Thyroid gland (tissue), 4 donors: ENCODE measurements at regions not wholly inside any gene's neighbourhood (a gene's known extent, or its start where the extent isn't known, plus 50 kb on each side); places are given as distances from the start of the nearest gene placed in this dataset.

Source experiments
- DNase-seq, 2 donors: peaks; one replicate each; pipeline ENCODE4 v3.0.0-alpha.2; 2019
- H3K27ac ChIP-seq, 3 donors: fragments of 200-600 bp; sonication (generic); 1 replicate in 2 of 3; 2 replicates in 1 of 3; pipeline ENCODE4 v1.5.1; 2016 to 2019; ENCODE audit warnings: mild to moderate bottlenecking in 1 of 3, moderate library complexity in 1 of 3
- H3K27me3 ChIP-seq: fragments of 200-600 bp; sonication (generic); one replicate; pipeline ENCODE4 v1.5.1; 2019
- H3K36me3 ChIP-seq, 2 donors: fragments of 200-600 bp; sonication (generic); one replicate each; pipeline ENCODE4 v1.5.1; 2016 to 2019
- H3K4me1 ChIP-seq, 2 donors: fragments of 200-600 bp; sonication (generic); one replicate each; pipeline ENCODE4 v1.5.1; 2017 to 2019
- H3K4me3 ChIP-seq, 3 donors: fragments of 200-600 bp; sonication (generic); replicated peaks in 1 of 3; 1 replicate in 2 of 3; 2 replicates in 1 of 3; pipeline ENCODE4 v1.5.1; 2016; ENCODE audit warnings: mild to moderate bottlenecking in 1 of 3
- H3K9me3 ChIP-seq: fragments of 200-600 bp; sonication (generic); one replicate; pipeline ENCODE4 v1.5.1; 2017
- CTCF ChIP-seq, 6 experiments: fragments of 200-600 bp in 3 of 6; fragments of 450-650 bp in 3 of 6; sonication (generic) in 3 of 6; IDR thresholded peaks; one replicate each; pipeline ENCODE4 v1.5.1; 2016 to 2019; ENCODE audit warnings: antibody characterized with exemption in 6 of 6, mild to moderate bottlenecking in 2 of 6, inconsistent platforms in 1 of 6, moderate library complexity in 1 of 6
- POLR2A ChIP-seq, 2 donors: fragments of 450-650 bp; IDR thresholded peaks; one replicate each; pipeline ENCODE4 v1.6.1; 2017; ENCODE audit warnings: antibody characterized with exemption in 2 of 2, mild to moderate bottlenecking in 2 of 2, moderate library complexity in 1 of 2
- WGBS, 2 donors: methylation state at CpG; one replicate each; pipeline ENCODE4 v1.1.5; 2017; 5-methylcytosine and 5-hydroxymethylcytosine counted together
- intact Hi-C: fragments of 100-400 bp; cut with DNase I; formaldehyde crosslinking; loops from one replicate; pipeline ENCODE4 v1.15.1; 2023

DNA sequence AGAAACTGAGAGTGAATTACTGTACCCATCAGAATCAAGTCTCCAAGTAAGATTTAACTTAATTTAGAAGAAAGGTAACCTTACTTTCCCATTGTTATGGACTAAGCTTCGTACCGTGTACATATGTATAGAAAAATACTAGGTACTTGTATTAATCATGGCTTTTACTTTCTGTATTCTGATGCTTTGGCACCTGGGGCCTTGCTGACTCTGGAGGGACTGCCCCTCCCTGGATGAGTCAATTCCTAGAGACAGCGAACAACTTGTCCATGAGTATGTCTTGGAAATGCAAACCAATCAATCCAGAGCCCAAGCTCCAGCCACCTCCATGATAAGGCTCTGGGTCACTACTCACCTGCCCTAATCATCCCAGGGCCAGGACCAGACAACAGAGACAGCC lies 50.0 kb upstream of the DGKG start:
- H3K36me3 ChIP-seq: no peaks in the 10 kb centered on the region
- intact Hi-C loops: no loop called here
- no peak for DNase-seq
- H3K27me3 ChIP-seq: no peaks in the 10 kb centered on the region
- 80 to 92% methylated on average over 3 of the region's 3 CpGs for WGBS, 2 donors
- H3K4me1 ChIP-seq: peaks cover 51 to 79% of the 10 kb centered on the region in 2 donors
- TF ChIP-seq CTCF (IDR thresholded peaks at IDR 0.05): no peak
- TF ChIP-seq POLR2A (IDR thresholded peaks at IDR 0.05): no peak
- no peak overlapping the region for H3K4me3 ChIP-seq
- peak overlapping the region; percentile 93 to 99 (median 94) for H3K27ac ChIP-seq
- no peaks in the 10 kb centered on the region for H3K9me3 ChIP-seq
